Activated CD4-positive, alpha-beta T cell treated with anti-CD3 and anti-CD28 coated beads, Interleukin-2, amount 10 ng/mL, durations not matched to agents 24 days and 14 days (primary cell): ENCODE measurements at regions not wholly inside any gene's neighbourhood (a gene's known extent, or its start where the extent isn't known, plus 50 kb on each side); places are given as distances from the start of the nearest gene placed in this dataset.

ENCODE experiments used
- DNase-seq: peaks from one replicate; pipeline ENCODE4 v3.0.0; 2022
- H3K27ac Mint-ChIP-seq: one replicate; pipeline ENCODE4 v1.8.0; 2022; ENCODE audit warnings: mild to moderate bottlenecking, mixed read lengths
- H3K27me3 Mint-ChIP-seq: one replicate; pipeline ENCODE4 v1.8.0; 2022; ENCODE audit warnings: mixed read lengths
- H3K36me3 Mint-ChIP-seq: one replicate; pipeline ENCODE4 v1.8.0; 2022; ENCODE audit warnings: low read depth, mild to moderate bottlenecking, mixed read lengths
- H3K4me1 Mint-ChIP-seq: one replicate; pipeline ENCODE4 v1.8.0; 2021; ENCODE audit warnings: mixed read lengths
- H3K4me3 Mint-ChIP-seq: one replicate; pipeline ENCODE4 v1.8.0; 2022; ENCODE audit warnings: mild to moderate bottlenecking, moderate library complexity, mixed read lengths
- H3K9me3 Mint-ChIP-seq: one replicate; pipeline ENCODE4 v1.8.0; 2021; ENCODE audit warnings: mixed read lengths
- intact Hi-C: fragments of 100-400 bp; cut with micrococcal nuclease; formaldehyde crosslinking; loops from one replicate; pipeline ENCODE4 v1.15.1; 2023

DNA sequence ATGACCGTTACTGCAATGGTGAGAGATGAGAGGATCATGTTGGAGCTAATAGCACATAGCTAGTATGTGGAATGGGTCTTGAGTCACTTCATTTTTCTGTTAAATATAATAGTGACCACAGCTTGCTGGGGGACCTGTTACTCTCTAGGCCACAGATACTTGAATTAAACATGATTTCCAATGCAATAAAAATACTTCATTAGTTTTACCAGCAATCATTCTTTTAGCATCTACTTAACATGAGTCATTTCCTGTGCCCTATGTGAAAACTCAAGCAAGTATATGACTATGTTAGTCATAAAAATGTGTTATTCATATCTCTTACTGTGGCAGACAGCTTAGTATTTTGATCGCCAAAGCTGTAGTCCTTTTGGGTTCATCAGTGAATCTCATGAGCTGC, 798.8 kb downstream of the SLC16A7 start:
- Mint-ChIP-seq H3K27ac (no peak overlapping the region), H3K36me3 (no peaks in the 10 kb centered on the region), H3K27me3 (no peaks in the 10 kb centered on the region), H3K4me1 (no peaks in the 10 kb centered on the region), H3K9me3 (no peaks in the 10 kb centered on the region), H3K4me3 (no peak overlapping the region)
- intact Hi-C loops: no loop called here
- no peak for DNase-seq

DNA sequence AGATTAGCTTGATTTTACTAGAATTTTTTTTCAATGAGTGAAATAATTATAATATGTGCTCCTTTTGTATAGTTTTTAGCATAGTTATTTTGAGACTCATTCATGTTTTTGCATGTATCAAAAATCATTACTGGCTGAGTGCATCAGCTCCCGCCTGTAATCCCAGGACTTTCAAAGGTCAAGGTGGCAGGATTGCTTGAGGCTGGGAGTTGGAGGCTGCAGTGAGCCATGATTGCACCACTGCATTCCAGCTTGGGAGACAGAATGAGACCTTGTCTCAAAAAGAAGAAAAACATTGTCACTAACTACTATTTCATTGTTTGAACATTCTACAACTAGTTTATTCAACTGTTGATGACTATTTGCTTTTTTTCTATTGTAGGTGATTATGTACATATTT, 802.7 kb downstream of the SLC16A7 start:
- H3K27ac Mint-ChIP-seq: no peak overlapping the region

DNA sequence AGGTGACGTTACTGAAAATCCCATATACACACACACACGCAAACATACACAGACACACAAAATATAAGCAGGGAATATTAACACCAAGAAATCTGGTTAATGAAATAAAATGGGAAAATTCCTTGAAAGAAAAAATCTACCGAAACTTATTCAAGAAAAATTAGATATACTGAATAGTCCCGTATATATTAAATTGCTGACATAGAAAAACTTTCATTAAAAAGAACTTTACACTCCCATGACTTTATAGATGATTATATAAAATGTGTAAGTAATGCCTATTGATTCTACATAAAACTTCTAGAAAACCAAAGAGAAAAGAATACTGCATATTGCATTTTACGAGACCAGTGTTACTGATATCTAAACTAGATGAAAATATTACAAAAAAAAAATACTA, 803.2 kb downstream of the SLC16A7 start:
- intact Hi-C loops: no loop called here
- H3K36me3 Mint-ChIP-seq: no peaks in the 10 kb centered on the region
- H3K27ac Mint-ChIP-seq: no peak overlapping the region
- H3K4me3 Mint-ChIP-seq: no peak overlapping the region
- peaks cover 7% of the 10 kb centered on the region for H3K9me3 Mint-ChIP-seq
- H3K27me3 Mint-ChIP-seq: no peaks in the 10 kb centered on the region
- no peak for DNase-seq
- no peaks in the 10 kb centered on the region for H3K4me1 Mint-ChIP-seq

More for the DNA sequence above, 802.7 kb downstream of the SLC16A7 start:
- no peaks in the 10 kb centered on the region for H3K27me3 Mint-ChIP-seq
- no peak overlapping the region for H3K4me3 Mint-ChIP-seq
- no peaks in the 10 kb centered on the region for H3K4me1 Mint-ChIP-seq
- H3K9me3 Mint-ChIP-seq: peaks cover 7% of the 10 kb centered on the region
- intact Hi-C loops: no loop called here
- H3K36me3 Mint-ChIP-seq: no peaks in the 10 kb centered on the region
- no peak for DNase-seq

DNA sequence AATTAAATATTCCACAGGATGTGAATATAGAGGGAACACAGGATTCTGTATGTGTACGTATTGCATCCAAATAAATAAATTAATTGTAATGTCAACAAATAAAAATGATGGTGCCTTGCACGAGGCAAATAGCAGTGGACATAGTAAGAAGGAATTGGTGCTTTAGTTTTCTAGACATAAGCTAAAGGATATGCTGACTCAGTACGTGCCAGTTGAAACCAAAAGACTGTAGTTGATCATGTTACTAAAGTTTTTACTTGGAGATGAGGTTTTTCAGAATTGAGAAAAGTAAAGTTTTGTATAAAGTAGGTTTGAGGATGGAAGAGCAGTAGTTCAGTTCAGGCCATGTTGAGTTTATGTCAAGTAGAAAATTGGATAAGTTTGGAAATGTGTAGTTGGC, 807.2 kb downstream of the SLC16A7 start:
- peaks cover 7% of the 10 kb centered on the region for H3K9me3 Mint-ChIP-seq
- DNase-seq: no peak
- H3K4me1 Mint-ChIP-seq: no peaks in the 10 kb centered on the region
- no peaks in the 10 kb centered on the region for H3K36me3 Mint-ChIP-seq
- H3K4me3 Mint-ChIP-seq: no peak overlapping the region
- H3K27ac Mint-ChIP-seq: no peak overlapping the region
- no peaks in the 10 kb centered on the region for H3K27me3 Mint-ChIP-seq
- intact Hi-C loops: no loop called here

DNA sequence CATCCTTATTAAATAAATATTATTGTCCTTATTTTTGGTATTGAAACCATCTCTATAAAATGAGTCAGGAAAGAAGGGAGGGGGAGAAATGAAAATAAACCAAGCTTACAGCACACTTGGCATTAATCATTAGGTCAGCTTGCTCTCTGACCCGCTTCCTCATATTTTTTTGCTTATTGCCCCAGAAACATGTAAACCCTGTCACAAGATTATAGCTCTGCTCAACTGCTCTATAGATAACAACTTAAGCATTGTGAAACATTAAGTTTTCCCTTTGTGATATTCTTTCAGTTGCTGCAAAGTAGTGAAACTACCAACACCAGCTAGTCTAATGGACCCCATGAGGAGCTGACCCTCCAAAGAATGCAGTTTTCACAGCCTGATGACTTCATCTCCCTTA, 819.5 kb downstream of the SLC16A7 start:
- Mint-ChIP-seq H3K4me3 (no peak overlapping the region), H3K36me3 (no peaks in the 10 kb centered on the region), H3K27me3 (no peaks in the 10 kb centered on the region), H3K4me1 (no peaks in the 10 kb centered on the region), H3K27ac (no peak overlapping the region), H3K9me3 (peaks cover 4% of the 10 kb centered on the region)
- intact Hi-C loops: no loop called here
- DNase-seq: no peak

DNA sequence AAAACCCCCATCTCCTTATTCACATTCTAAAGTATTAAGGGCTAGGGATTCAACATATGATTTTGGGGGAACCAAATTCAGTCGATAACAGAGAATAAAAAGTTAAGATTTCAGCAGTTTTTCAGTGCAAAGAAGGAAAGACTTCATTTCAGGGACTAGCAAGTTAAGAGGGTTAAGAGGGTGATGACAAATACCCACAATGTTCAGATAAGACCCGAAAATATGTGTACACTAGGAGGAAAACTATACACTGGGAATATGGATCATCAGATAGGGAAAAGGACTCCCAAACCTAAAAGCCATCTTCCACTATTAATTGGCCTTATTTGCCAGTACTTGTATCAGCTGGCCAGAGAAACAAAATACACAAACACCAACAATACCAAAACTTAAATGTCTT, 824.2 kb downstream of the SLC16A7 start:
- Mint-ChIP-seq H3K4me1 (no peaks in the 10 kb centered on the region), H3K27me3 (no peaks in the 10 kb centered on the region), H3K27ac (no peak overlapping the region), H3K4me3 (no peak overlapping the region), H3K9me3 (no peaks in the 10 kb centered on the region), H3K36me3 (no peaks in the 10 kb centered on the region)
- intact Hi-C loops: no loop called here
- no peak for DNase-seq

DNA sequence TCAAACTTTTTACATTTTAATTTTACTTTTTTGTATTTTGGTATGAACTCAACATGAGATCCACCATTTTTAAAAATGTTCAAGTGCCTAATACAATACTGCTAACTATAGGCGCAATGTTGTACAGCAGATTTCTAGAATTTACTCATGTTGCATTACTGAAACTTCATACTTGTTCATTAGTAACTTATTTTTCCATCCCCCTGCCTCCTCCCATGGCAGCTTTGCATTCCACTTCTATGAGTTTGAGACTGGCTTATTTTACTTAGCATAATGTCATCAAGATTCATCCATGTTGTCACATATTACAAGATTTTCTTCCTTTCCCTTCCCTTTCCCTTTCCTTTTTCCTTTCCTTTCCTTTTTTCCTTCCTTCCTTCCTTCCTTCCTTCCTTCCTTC, 825.9 kb downstream of the SLC16A7 start:
- no peak overlapping the region for H3K4me3 Mint-ChIP-seq
- intact Hi-C loops: no loop called here
- no peaks in the 10 kb centered on the region for H3K36me3 Mint-ChIP-seq
- H3K27me3 Mint-ChIP-seq: no peaks in the 10 kb centered on the region
- H3K9me3 Mint-ChIP-seq: no peaks in the 10 kb centered on the region
- H3K4me1 Mint-ChIP-seq: no peaks in the 10 kb centered on the region
- no peak overlapping the region for H3K27ac Mint-ChIP-seq
- DNase-seq: no peak

DNA sequence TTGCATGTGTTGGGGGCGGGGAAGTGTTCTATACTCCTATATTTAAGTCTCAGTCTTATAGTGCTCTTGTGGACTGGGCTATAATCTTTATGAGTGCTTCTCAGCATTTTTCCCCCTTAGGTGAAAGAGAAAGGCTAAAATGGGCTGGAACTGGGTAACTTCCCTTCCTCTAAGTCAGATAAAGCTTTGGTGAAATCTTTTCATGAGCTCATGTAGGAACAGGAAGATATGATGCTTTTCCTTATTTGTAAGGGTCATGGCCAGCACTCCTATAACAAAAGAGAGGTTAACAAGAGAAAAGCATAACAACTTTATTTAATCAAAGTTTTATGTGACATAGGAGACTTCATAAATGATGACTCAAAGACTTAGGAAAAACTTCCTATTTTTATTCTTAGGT, 841.5 kb downstream of the SLC16A7 start:
- DNase-seq: no peak
- Mint-ChIP-seq H3K4me1 (no peaks in the 10 kb centered on the region), H3K27me3 (no peaks in the 10 kb centered on the region), H3K27ac (no peak overlapping the region), H3K9me3 (no peaks in the 10 kb centered on the region), H3K36me3 (no peaks in the 10 kb centered on the region), H3K4me3 (no peak overlapping the region)
- intact Hi-C loops: no loop called here

DNA sequence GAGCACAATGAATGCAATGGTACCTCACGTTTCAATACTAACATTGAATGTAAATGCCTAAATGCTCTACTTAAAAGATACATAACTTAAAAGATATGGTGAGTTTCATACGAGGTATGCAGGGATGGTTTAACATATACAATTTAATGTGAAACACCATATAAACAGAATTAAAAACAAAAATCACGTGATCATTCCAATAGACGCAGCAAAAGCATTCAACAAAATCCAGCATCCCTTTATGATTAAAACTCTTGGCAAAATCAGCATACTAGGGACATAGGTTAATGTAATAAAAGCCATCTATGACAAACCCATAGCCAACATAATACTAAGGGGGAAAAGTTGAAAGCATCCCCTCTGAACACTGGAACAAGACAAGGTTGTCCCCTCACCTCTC, 845.7 kb downstream of the SLC16A7 start:
- Mint-ChIP-seq H3K4me1 (no peaks in the 10 kb centered on the region), H3K36me3 (no peaks in the 10 kb centered on the region), H3K4me3 (no peak overlapping the region), H3K27me3 (no peaks in the 10 kb centered on the region), H3K9me3 (peaks cover 2% of the 10 kb centered on the region), H3K27ac (no peak overlapping the region)
- intact Hi-C loops: no loop called here
- DNase-seq: no peak

DNA sequence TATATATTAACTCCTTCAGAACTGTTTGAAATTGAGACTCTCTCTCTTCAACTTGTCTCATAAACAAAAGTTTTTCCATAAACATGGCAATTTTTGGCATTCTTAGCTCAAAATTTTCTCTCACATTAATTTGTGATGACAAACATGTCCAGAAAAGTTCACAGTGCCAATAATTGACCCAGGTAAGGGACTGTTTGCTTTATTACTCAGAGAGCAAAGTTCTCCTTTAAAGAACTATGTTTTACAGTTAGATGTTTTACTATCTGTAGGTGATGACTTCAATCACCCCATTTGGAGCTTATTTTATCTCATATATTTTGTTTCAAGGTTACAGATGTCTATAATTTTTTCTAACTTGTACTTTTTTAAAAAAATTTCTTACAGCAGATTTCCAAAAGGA, 855.6 kb downstream of the SLC16A7 start:
- no peak for DNase-seq
- no peaks in the 10 kb centered on the region for H3K27me3 Mint-ChIP-seq
- H3K27ac Mint-ChIP-seq: no peak overlapping the region
- H3K36me3 Mint-ChIP-seq: no peaks in the 10 kb centered on the region
- no peak overlapping the region for H3K4me3 Mint-ChIP-seq
- no peaks in the 10 kb centered on the region for H3K4me1 Mint-ChIP-seq
- H3K9me3 Mint-ChIP-seq: peaks cover 2% of the 10 kb centered on the region
- intact Hi-C loops: no loop called here

DNA sequence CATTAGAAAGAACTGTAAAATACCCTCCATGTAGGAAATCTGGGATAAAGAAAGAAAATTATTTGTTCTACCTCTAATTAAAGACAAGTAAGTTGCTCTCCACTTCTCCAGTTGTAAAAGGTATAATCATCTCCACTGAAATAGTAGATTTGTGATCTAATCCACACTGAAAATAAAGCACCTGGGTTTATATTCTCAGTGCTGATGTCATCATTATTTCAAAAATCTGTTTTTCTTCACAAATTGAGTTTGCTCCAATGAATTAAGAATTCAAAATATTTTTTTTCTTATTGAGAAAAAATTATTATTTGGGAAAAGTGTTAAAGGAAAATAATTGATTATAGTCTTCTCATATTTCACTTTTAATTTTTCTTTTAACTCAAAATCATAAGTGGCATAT, 869.2 kb downstream of the SLC16A7 start:
- intact Hi-C loops: no loop called here
- Mint-ChIP-seq H3K4me3 (no peak overlapping the region), H3K4me1 (no peaks in the 10 kb centered on the region)

DNA sequence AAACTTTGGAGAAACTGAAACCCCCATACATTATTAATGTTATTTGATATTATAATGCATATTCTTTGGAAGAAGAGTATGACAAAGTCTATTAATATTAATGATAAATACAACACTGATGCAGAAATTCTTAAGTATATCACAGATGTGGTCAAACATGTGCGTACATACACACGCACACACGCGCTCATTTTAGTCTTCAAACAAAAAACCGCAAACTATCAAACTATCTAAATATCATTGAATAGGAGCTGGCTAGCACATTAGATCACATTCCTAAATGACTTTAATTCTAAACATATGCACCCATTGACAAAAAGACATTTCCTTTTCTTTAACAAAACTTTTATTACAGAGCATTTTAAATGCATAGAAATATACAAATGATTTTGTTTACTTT, 872.7 kb downstream of the SLC16A7 start:
- H3K36me3 Mint-ChIP-seq: no peaks in the 10 kb centered on the region
- H3K27me3 Mint-ChIP-seq: no peaks in the 10 kb centered on the region
- no peak overlapping the region for H3K27ac Mint-ChIP-seq
- no peak overlapping the region for H3K4me3 Mint-ChIP-seq
- no peaks in the 10 kb centered on the region for H3K9me3 Mint-ChIP-seq
- no peaks in the 10 kb centered on the region for H3K4me1 Mint-ChIP-seq
- intact Hi-C loops: no loop called here
- DNase-seq: no peak

More for the DNA sequence above, 869.2 kb downstream of the SLC16A7 start:
- DNase-seq: no peak
- Mint-ChIP-seq H3K27me3 (no peaks in the 10 kb centered on the region), H3K27ac (no peak overlapping the region), H3K36me3 (no peaks in the 10 kb centered on the region), H3K9me3 (no peaks in the 10 kb centered on the region)

DNA sequence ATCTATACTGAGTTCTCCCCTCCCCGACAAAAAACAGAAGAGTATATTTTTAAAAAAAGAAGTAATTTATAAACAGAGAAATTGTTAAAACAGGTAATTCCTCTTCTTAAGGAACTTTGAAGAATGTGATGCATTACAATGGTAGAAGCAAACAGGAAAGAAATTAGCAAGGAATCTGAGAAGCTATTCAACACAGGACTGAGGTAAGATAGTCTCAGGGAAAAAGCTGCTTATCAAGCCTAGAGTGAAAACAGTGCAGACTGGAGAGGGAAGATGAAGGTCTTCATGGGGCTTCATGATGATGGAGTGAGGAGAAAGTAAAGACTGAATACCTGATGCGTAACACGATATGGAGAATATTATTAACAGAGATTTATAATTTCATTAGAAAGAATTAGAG, 880.0 kb downstream of the SLC16A7 start:
- Mint-ChIP-seq H3K9me3 (no peaks in the 10 kb centered on the region), H3K27ac (no peak overlapping the region), H3K27me3 (no peaks in the 10 kb centered on the region), H3K36me3 (no peaks in the 10 kb centered on the region), H3K4me3 (no peak overlapping the region), H3K4me1 (no peaks in the 10 kb centered on the region)
- no peak for DNase-seq
- intact Hi-C loops: no loop called here

DNA sequence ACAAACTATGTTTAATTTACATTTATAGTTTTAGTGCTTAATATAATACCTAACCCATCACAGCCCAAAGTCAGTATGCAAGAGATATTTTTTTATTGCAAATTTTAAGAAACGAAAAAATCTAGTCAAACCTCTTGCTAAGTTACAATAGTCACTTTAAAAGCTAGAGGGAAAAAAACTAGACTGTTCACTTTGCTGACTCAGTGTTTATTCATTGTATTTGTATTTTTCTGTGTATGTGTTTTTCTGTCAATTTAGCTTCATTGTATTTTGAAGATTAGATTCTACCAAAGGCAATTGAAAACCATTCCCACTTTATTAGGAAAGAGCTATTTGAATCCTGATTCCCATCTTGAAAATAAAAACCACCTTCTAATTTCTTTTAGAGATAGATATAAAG, 891.5 kb downstream of the SLC16A7 start:
- no peaks in the 10 kb centered on the region for H3K27me3 Mint-ChIP-seq
- no peak overlapping the region for H3K4me3 Mint-ChIP-seq
- intact Hi-C loops: no loop called here
- no peaks in the 10 kb centered on the region for H3K36me3 Mint-ChIP-seq
- H3K4me1 Mint-ChIP-seq: no peaks in the 10 kb centered on the region
- H3K9me3 Mint-ChIP-seq: no peaks in the 10 kb centered on the region
- no peak for DNase-seq
- H3K27ac Mint-ChIP-seq: no peak overlapping the region

DNA sequence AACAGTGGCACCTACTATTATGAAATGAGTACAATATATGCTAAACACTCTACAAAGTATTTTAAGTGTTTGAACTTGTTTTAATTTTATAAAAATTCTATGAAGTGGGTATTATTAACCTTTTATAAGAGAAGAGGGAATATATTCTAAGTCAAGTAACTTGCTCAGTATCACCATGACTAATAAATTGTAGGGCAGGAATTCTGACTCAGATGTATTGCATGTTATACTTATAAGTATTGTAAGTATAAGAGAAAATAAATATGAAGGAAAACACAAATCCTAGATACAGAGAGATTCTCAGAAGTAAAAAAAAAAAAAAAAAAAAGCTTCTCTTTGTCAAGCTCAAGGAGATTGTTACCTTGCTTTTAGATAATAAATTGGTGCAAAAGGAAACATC, 893.2 kb downstream of the SLC16A7 start:
- no peaks in the 10 kb centered on the region for H3K4me1 Mint-ChIP-seq
- no peak for DNase-seq
- H3K27ac Mint-ChIP-seq: no peak overlapping the region
- no peaks in the 10 kb centered on the region for H3K36me3 Mint-ChIP-seq
- no peak overlapping the region for H3K4me3 Mint-ChIP-seq
- no peaks in the 10 kb centered on the region for H3K9me3 Mint-ChIP-seq
- H3K27me3 Mint-ChIP-seq: no peaks in the 10 kb centered on the region
- intact Hi-C loops: no loop called here
